ENCODE measurements at regions not wholly inside any gene's neighbourhood (a gene's known extent, or its start where the extent isn't known, plus 50 kb on each side); places are given as distances from the start of the nearest gene placed in this dataset.

DNA sequence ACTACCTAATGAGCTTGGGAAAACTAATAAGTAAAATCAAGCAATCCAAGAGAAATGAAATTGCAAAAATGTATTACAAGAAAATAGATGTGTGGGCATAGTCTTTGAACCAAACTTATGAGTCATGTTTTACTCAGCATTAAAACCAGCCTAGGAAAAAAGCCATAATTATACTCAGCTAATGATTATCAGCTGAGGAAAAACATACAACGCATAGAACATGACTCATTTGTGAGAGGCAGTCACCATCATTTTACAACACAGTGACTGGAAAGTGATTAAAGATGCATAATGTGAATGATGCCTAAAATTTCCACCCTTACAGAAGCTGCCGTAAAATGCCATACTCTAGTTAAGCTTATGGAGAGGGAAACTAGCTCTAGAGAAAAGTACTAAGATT, 238.0 kb upstream of the EOMES start:
- TF ChIP-seq, protein P1, sequence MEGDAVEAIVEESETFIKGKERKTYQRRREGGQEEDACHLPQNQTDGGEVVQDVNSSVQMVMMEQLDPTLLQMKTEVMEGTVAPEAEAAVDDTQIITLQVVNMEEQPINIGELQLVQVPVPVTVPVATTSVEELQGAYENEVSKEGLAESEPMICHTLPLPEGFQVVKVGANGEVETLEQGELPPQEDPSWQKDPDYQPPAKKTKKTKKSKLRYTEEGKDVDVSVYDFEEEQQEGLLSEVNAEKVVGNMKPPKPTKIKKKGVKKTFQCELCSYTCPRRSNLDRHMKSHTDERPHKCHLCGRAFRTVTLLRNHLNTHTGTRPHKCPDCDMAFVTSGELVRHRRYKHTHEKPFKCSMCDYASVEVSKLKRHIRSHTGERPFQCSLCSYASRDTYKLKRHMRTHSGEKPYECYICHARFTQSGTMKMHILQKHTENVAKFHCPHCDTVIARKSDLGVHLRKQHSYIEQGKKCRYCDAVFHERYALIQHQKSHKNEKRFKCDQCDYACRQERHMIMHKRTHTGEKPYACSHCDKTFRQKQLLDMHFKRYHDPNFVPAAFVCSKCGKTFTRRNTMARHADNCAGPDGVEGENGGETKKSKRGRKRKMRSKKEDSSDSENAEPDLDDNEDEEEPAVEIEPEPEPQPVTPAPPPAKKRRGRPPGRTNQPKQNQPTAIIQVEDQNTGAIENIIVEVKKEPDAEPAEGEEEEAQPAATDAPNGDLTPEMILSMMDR (IDR thresholded peaks at IDR 0.05) = no peak
- TF ChIP-seq EP300 (IDR thresholded peaks at IDR 0.05) (no peak), POLR2AphosphoS5 (IDR thresholded peaks at IDR 0.05) (no peak)
